Fibroblast of mammary gland (primary cell): ENCODE measurements at regions not wholly inside any gene's neighbourhood (a gene's known extent, or its start where the extent isn't known, plus 50 kb on each side); places are given as distances from the start of the nearest gene placed in this dataset.

Experiments
- DNase-seq: peaks from one replicate; pipeline ENCODE4 v3.0.0-alpha.2; 2010; ENCODE audit warnings: low read depth
- H3K4me3 ChIP-seq: 2 replicates; pipeline ENCODE4 v1.5.1; 2011; ENCODE audit warnings: low read depth, mild to moderate bottlenecking, low read length, moderate library complexity; ENCODE audit not compliant: control insufficient read depth
- CTCF ChIP-seq: conservative IDR thresholded peaks from 2 replicates; pipeline ENCODE4 v1.5.1; 2011; ENCODE audit warnings: low read depth, low read length, inconsistent platforms; ENCODE audit not compliant: control insufficient read depth, insufficient read depth

- peak; percentile 65 for DNase-seq
- H3K4me3 ChIP-seq = no peak overlapping the region
- TF ChIP-seq CTCF = no peak
Observed at GRCh38 chrX:10030570-10030969, 63.4 kb downstream of the CLDN34 start.

- TF ChIP-seq CTCF = no peak
- no peak overlapping the region for H3K4me3 ChIP-seq
- no peak for DNase-seq
Observed at GRCh38 chrX:10031746-10032145, 64.6 kb downstream of the CLDN34 start.

GRCh38 chrX:10032147-10032546 is 65.0 kb downstream of the CLDN34 start:
- H3K4me3 ChIP-seq = no peak overlapping the region
- no peak for DNase-seq
- TF ChIP-seq CTCF = no peak

GRCh38 chrX:10033375-10034007 is 66.3 kb downstream of the CLDN34 start:
- no peak overlapping the region for H3K4me3 ChIP-seq
- no peak for TF ChIP-seq CTCF
- DNase-seq = peak; percentile 36

- H3K4me3 ChIP-seq = no peak overlapping the region
- TF ChIP-seq CTCF = no peak
- no peak for DNase-seq
Observed at GRCh38 chrX:10034740-10035260, 67.6 kb downstream of the CLDN34 start.

- H3K4me3 ChIP-seq = no peak overlapping the region
- no peak for TF ChIP-seq CTCF
- no peak for DNase-seq
Observed at GRCh38 chrX:10038585-10038984, 71.4 kb downstream of the CLDN34 start.
